Germinal center (tissue), 1 donor: ENCODE measurements at regions not wholly inside any gene's neighbourhood (a gene's known extent, or its start where the extent isn't known, plus 50 kb on each side); places are given as distances from the start of the nearest gene placed in this dataset.

Source experiments
- DNase-seq: peaks from one replicate; pipeline ENCODE4 v3.0.0; 2012; ENCODE audit warnings: mixed read lengths, low spot score

- DNase-seq = peak; percentile 72
Measured at GRCh38 chr9:110143485-110143884, 64.5 kb downstream of the C9orf152 start.

DNA sequence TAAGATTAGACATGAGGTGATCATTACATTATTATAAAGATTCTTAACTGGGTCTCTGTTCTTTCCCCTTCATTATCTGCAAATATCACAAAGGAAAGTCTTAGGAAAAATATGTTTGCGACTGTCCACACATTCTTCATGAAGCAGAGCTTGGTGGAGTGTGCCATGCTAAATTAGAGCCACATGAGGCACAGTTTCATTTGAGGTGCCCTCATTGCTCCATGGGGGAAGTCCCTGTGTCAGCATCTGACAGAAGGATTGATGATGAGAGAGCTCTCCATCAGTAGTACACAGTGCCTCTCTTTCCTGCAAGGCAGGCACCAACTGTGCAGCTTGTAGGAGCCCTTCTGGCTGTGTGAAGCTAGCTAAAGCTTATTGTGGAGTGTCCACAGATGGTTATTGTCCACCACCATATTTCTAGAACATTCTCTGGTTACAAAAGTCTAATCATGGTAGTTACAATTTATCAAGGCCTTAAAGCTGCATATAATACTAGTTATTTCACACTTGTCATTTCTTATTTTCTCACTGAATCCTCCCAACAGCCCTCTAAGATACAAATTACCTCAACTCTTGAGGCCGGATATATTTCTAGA, 63.9 kb downstream of the C9orf152 start:
- peak; percentile 71 for DNase-seq

GRCh38 chr9:110146373-110146772, 61.6 kb downstream of the C9orf152 start:
- no peak for DNase-seq

DNA sequence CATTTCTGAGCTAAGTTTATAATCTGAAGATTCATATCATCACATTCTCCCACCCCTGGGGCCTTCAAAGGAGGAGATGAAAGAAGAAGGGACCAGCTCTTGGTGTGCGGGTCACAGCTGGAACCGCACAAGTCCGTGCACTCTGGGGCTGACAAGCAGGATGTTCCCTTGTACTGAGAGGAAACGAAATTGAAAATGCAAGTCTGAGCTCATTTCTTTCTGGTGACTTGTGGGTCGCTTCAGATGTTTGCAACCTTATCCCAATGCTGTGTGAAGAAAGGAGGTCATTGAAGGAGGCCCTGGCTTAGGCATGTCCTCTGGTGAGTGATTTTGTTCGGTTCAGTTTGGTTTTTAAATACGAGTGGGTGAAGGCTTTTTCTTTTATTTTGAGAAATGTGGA, 59.6 kb downstream of the C9orf152 start:
- DNase-seq = no peak

DNA sequence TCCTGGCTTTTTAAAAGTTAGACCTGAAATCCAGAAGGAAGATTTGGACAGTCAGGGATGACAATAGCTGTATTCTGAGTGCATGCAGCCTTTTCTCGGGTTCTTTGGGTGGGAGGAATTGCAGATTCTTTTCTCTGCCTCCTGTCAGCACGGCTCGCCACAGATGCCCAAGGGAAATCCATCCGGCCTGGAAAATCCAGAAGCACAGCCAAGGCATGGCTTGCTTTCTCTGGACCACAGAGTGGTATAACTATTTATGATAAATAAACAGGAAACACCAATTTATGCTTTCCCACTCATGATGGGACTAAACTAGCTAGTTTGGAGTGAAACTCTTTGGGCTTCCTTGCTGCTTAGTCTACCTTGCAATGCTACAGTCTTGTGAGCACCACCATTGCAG, 59.1 kb downstream of the C9orf152 start:
- no peak for DNase-seq
